ENCODE measurements at regions not wholly inside any gene's neighbourhood (a gene's known extent, or its start where the extent isn't known, plus 50 kb on each side); places are given as distances from the start of the nearest gene placed in this dataset.

DNA sequence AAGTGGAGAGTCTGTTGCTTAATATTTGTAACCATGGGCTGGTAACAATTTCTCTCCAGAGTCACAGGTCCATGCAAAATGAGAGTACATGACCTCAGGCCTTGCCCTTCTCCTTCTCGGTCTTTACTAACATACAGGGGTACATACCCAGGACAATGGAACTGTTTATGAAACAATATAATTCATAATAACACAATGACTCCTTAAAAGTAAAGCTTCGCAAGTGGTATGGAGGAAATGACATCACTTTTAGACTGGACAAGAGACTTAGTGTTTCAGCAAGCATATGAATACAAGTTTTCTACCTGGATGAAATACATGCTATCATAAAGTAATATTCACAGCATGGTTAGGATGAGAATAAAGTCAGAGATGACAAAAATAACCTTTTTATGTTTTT is 386.6 kb downstream of the PLK2 start:
- Histone ChIP-seq H3K4me1 (ENCODE audit: insufficient read depth) (no peaks in the 10 kb centered on the region), H3K36me3 (ENCODE audit: insufficient read depth) (no peaks in the 10 kb centered on the region), H3K27ac (ENCODE audit: low read depth) (no peak overlapping the region), H3K4me3 (ENCODE audit: low read depth, low read length) (no peak overlapping the region)
- no peak for DNase-seq (ENCODE audit: extremely low spot score)
- WGBS, result 86% methylated on average over 2 of the region's 2 CpGs

GRCh38 chr5:58072300-58072965 is 387.5 kb downstream of the PLK2 start:
- no peak overlapping the region for H3K4me3 ChIP-seq (ENCODE audit: low read depth, low read length)
- 44% methylated on average over 6 of the region's 6 CpGs for WGBS
- H3K4me1 ChIP-seq (ENCODE audit: insufficient read depth), result no peaks in the 10 kb centered on the region
- no peak overlapping the region for H3K27ac ChIP-seq (ENCODE audit: low read depth)
- DNase-seq (ENCODE audit: extremely low spot score), result no peak
- H3K36me3 ChIP-seq (ENCODE audit: insufficient read depth), result no peaks in the 10 kb centered on the region

GRCh38 chr5:58071566-58071965 is 388.3 kb downstream of the PLK2 start:
- H3K4me1 ChIP-seq (ENCODE audit: insufficient read depth), result no peaks in the 10 kb centered on the region
- 80% methylated on average over 4 of the region's 4 CpGs for whole genome bisulfite sequencing
- no peak overlapping the region for H3K4me3 ChIP-seq (ENCODE audit: low read depth, low read length)
- no peaks in the 10 kb centered on the region for H3K36me3 ChIP-seq (ENCODE audit: insufficient read depth)
- no peak overlapping the region for H3K27ac ChIP-seq (ENCODE audit: low read depth)
- DNase-seq (ENCODE audit: extremely low spot score), result no peak

DNA sequence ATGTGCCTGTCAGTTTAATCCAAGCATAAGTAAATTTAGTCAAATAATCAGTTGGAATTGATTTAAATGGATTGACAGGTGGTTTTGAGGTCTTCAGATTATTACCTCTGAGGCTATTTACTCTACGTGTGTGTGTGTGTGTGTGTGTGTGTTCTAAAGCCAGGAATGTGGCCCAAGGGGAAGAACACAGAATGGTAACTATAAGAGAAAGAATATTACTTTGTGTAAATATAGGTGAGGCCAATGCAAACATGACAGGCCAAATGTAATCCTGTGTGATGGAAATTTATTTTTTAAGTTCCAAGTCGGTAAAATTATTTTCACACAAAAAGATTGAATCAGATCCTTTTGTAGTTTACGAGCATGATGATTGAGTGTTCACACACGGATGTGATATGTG is 390.0 kb downstream of the PLK2 start:
- Histone ChIP-seq H3K36me3 (ENCODE audit: insufficient read depth) (no peaks in the 10 kb centered on the region), H3K27ac (ENCODE audit: low read depth) (no peak overlapping the region), H3K4me1 (ENCODE audit: insufficient read depth) (no peaks in the 10 kb centered on the region), H3K4me3 (ENCODE audit: low read depth, low read length) (no peak overlapping the region)
- no peak for DNase-seq (ENCODE audit: extremely low spot score)
- 68% methylated on average over 4 of the region's 4 CpGs for WGBS

- WGBS, result 96% methylated on average over 31 of the region's 31 CpGs
- H3K4me1 ChIP-seq (ENCODE audit: insufficient read depth), result no peaks in the 10 kb centered on the region
- no peak overlapping the region for H3K4me3 ChIP-seq (ENCODE audit: low read depth, low read length)
- no peaks in the 10 kb centered on the region for H3K36me3 ChIP-seq (ENCODE audit: insufficient read depth)
- no peak overlapping the region for H3K27ac ChIP-seq (ENCODE audit: low read depth)
- no peak for DNase-seq (ENCODE audit: extremely low spot score)
Measured at GRCh38 chr5:58069016-58069705, 390.7 kb downstream of the PLK2 start.

- Histone ChIP-seq H3K27ac (ENCODE audit: low read depth) (no peak overlapping the region), H3K4me1 (ENCODE audit: insufficient read depth) (no peaks in the 10 kb centered on the region), H3K36me3 (ENCODE audit: insufficient read depth) (no peaks in the 10 kb centered on the region), H3K4me3 (ENCODE audit: low read depth, low read length) (no peak overlapping the region)
- DNase-seq (ENCODE audit: extremely low spot score), result no peak
- 89% methylated on average over 1 of the region's 1 CpG for WGBS
Measured at GRCh38 chr5:58066557-58066956, 393.3 kb downstream of the PLK2 start.

DNA sequence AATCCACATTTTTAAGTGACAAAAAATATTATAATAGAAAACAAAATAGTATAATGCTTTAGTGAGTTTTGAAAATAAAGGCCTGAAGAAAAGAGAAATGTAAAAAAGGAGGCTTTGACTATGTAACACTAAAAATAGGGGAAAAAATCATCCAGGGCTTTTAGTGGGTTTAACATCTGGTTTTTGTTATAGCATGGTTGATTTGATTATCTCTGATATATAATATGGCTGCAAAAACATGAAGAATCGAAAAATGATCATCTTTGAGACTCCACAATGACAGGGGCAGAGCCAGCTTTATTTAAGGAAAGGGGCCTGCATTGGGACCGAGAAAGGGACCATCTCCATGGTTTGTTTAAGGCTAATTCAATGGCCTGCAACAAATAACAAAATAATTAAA is 393.8 kb downstream of the PLK2 start:
- 88% methylated on average over 2 of the region's 2 CpGs for WGBS

GRCh38 chr5:58064801-58065200 is 395.1 kb downstream of the PLK2 start:
- H3K4me3 ChIP-seq (ENCODE audit: low read depth, low read length), result no peak overlapping the region
- no peaks in the 10 kb centered on the region for H3K4me1 ChIP-seq (ENCODE audit: insufficient read depth)
- no peaks in the 10 kb centered on the region for H3K36me3 ChIP-seq (ENCODE audit: insufficient read depth)
- DNase-seq (ENCODE audit: extremely low spot score), result no peak
- 78% methylated on average over 2 of the region's 2 CpGs for WGBS
- no peak overlapping the region for H3K27ac ChIP-seq (ENCODE audit: low read depth)

More for the DNA sequence above, 393.8 kb downstream of the PLK2 start:
- DNase-seq (ENCODE audit: extremely low spot score), result no peak
- Histone ChIP-seq H3K36me3 (ENCODE audit: insufficient read depth) (no peaks in the 10 kb centered on the region), H3K27ac (ENCODE audit: low read depth) (no peak overlapping the region), H3K4me1 (ENCODE audit: insufficient read depth) (no peaks in the 10 kb centered on the region), H3K4me3 (ENCODE audit: low read depth, low read length) (no peak overlapping the region)

GRCh38 chr5:58060996-58061395 is 398.9 kb downstream of the PLK2 start:
- H3K27ac ChIP-seq (ENCODE audit: low read depth), result no peak overlapping the region
- DNase-seq (ENCODE audit: extremely low spot score), result no peak
- no peaks in the 10 kb centered on the region for H3K4me1 ChIP-seq (ENCODE audit: insufficient read depth)
- H3K4me3 ChIP-seq (ENCODE audit: low read depth, low read length), result no peak overlapping the region
- no peaks in the 10 kb centered on the region for H3K36me3 ChIP-seq (ENCODE audit: insufficient read depth)
- 31% methylated on average over 3 of the region's 3 CpGs for WGBS

GRCh38 chr5:58057324-58057723 is 402.6 kb downstream of the PLK2 start:
- Histone ChIP-seq H3K36me3 (ENCODE audit: insufficient read depth) (no peaks in the 10 kb centered on the region), H3K4me1 (ENCODE audit: insufficient read depth) (no peaks in the 10 kb centered on the region), H3K27ac (ENCODE audit: low read depth) (no peak overlapping the region), H3K4me3 (ENCODE audit: low read depth, low read length) (no peak overlapping the region)
- DNase-seq (ENCODE audit: extremely low spot score), result no peak
- 96% methylated on average over 4 of the region's 4 CpGs for WGBS

- H3K36me3 ChIP-seq (ENCODE audit: insufficient read depth), result no peaks in the 10 kb centered on the region
- no peak for DNase-seq (ENCODE audit: extremely low spot score)
- 13% methylated on average over 1 of the region's 1 CpG for WGBS
- no peak overlapping the region for H3K27ac ChIP-seq (ENCODE audit: low read depth)
- H3K4me1 ChIP-seq (ENCODE audit: insufficient read depth), result no peaks in the 10 kb centered on the region
- H3K4me3 ChIP-seq (ENCODE audit: low read depth, low read length), result no peak overlapping the region
Measured at GRCh38 chr5:58056546-58056945, 403.3 kb downstream of the PLK2 start.

DNA sequence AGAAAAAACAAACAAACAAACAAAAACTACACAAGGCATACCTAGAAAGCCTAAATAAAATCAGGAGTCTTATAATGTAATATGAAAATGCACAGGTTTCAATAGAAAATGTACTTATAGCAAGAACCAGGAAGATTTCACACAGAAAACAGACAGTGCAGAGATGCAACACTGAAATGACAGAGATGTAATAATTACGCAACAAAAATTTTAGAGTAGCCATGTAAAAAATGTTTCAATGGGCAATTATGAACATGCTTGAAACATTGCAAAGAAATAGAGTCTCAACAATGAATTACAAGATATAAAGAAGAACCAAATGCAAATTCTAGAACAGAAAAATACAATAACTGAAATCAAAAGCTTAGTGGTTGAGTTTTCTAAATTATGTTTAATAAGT is 405.9 kb downstream of the PLK2 start:
- no peaks in the 10 kb centered on the region for H3K4me1 ChIP-seq (ENCODE audit: insufficient read depth)
- no peak for DNase-seq (ENCODE audit: extremely low spot score)
- H3K27ac ChIP-seq (ENCODE audit: low read depth), result no peak overlapping the region
- H3K4me3 ChIP-seq (ENCODE audit: low read depth, low read length), result no peak overlapping the region
- no peaks in the 10 kb centered on the region for H3K36me3 ChIP-seq (ENCODE audit: insufficient read depth)
- WGBS, result 98% methylated on average over 1 of the region's 1 CpG

- Histone ChIP-seq H3K27ac (ENCODE audit: low read depth) (no peak overlapping the region), H3K4me3 (ENCODE audit: low read depth, low read length) (no peak overlapping the region), H3K4me1 (ENCODE audit: insufficient read depth) (no peaks in the 10 kb centered on the region), H3K36me3 (ENCODE audit: insufficient read depth) (no peaks in the 10 kb centered on the region)
- DNase-seq (ENCODE audit: extremely low spot score), result no peak
- 57% methylated on average over 3 of the region's 3 CpGs for WGBS
Measured at GRCh38 chr5:58048954-58049353, 410.9 kb downstream of the PLK2 start.

GRCh38 chr5:58048185-58048925 is 411.5 kb downstream of the PLK2 start:
- 85% methylated on average over 4 of the region's 4 CpGs for WGBS

More at GRCh38 chr5:58048185-58048925, 411.5 kb downstream of the PLK2 start:
- Histone ChIP-seq H3K4me3 (ENCODE audit: low read depth, low read length) (no peak overlapping the region), H3K27ac (ENCODE audit: low read depth) (no peak overlapping the region), H3K36me3 (ENCODE audit: insufficient read depth) (no peaks in the 10 kb centered on the region), H3K4me1 (ENCODE audit: insufficient read depth) (no peaks in the 10 kb centered on the region)
- no peak for DNase-seq (ENCODE audit: extremely low spot score)

All from urinary bladder (tissue), 3 donors.